ENCODE measurements at regions not wholly inside any gene's neighbourhood (a gene's known extent, or its start where the extent isn't known, plus 50 kb on each side); places are given as distances from the start of the nearest gene placed in this dataset.

DNA sequence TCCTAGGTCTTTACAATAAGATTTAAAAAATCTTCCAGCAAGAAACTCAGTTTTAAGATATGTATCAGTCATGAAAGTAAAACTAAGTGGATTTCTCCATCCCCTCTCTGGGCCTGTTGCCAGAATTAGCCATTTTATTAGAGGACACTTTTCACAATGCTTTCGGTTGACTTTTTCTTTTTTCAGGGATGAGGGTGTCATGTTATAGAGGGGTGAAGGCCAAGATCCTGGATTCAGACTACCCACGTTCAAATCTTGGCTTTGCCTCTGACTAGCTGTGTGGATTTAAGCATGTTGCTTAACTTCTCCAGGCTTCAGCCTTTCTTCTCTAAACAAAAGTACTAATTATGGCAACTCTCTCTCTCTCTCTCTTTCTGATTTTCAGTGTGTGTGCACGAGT, 111.7 kb upstream of the COX10 start:
- dilution Hi-C loops (cut with MboI; ENCODE audit: extremely low pct_ligation_motif_present, low sequenced_read_pairs) (no loop called here), intact Hi-C loops (cut with micrococcal nuclease) (no loop called here)
- Histone ChIP-seq H3K36me3 (ENCODE audit: control insufficient read depth in 2 of 2, extremely low read depth in 1 of 2, insufficient read depth in 2 of 2, low read length in 2 of 2) (no peaks in the 10 kb centered on the region), H3K27me3 (ENCODE audit: control insufficient read depth in 2 of 2, insufficient read depth in 2 of 2, low read length in 2 of 2) (no peaks in the 10 kb centered on the region), H3K4me2 (ENCODE audit: insufficient read depth, low read length) (no peak overlapping the region), H3K4me3 (replicated peaks in 1 of 3; ENCODE audit: insufficient read depth in 1 of 3, low read depth in 1 of 3, low read length in 3 of 3) (no peak overlapping the region), H3K9ac (replicated peaks; ENCODE audit: extremely low read depth, insufficient read depth, low read length) (no peak overlapping the region), H4K20me1 (replicated peaks; ENCODE audit: control insufficient read depth, extremely low read depth, insufficient read depth, low read length) (no peaks in the 10 kb centered on the region), H2AFZ (ENCODE audit: low read depth, low read length) (no peak overlapping the region), H3K79me2 (ENCODE audit: control insufficient read depth, insufficient read depth, low read length) (no peaks in the 10 kb centered on the region), H3K9me1 (replicated peaks; ENCODE audit: control insufficient read depth, extremely low read depth, insufficient read depth, low read length) (no peaks in the 10 kb centered on the region), H3K4me1 (ENCODE audit: control insufficient read depth, extremely low read depth, insufficient read depth, low read length) (no peaks in the 10 kb centered on the region), H3K27ac (ENCODE audit: insufficient read depth, low read depth, low read length) (no peak overlapping the region), H3K9me3 (replicated peaks; ENCODE audit: control insufficient read depth, insufficient read depth, low read length) (no peaks in the 10 kb centered on the region)
- TF ChIP-seq GATA2 (IDR thresholded peaks at IDR 0.05; ENCODE audit: insufficient read depth, insufficient read length, low read depth, low read length) (no peak), MYC (IDR thresholded peaks at IDR 0.05; ENCODE audit: low read depth, low read length) (no peak)
- TF ChIP-seq, protein P1, sequence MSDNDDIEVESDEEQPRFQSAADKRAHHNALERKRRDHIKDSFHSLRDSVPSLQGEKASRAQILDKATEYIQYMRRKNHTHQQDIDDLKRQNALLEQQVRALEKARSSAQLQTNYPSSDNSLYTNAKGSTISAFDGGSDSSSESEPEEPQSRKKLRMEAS (IDR thresholded peaks at IDR 0.05; ENCODE audit: insufficient read depth, insufficient read length): no peak
- FAIRE-seq (no peak), DNase-seq (ENCODE audit: low read depth, low spot score) (no peak)
- no TSS peak for BruUV-seq (replicated peaks)
- ChIA-PET POLR2A (no interaction called here), CTCF (no interaction called here)

DNA sequence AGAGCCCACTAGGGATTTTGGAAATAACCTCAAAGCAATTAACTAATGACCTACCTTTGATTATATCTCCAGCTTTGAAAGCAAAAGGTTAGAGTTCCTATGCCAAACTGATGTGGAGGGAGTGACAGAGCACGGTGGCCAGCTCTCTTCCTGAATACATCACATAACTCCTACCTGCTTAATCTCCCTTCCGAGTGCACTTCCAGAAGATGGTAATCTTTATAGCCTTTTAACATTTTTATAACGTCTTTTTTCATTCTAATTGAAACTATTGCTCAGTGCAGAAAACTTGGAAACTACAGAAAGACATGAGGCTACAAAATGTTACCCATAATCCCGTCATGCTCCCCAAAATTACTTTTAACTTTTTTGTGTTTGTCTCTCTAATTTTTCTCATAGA, 110.5 kb upstream of the COX10 start:
- dilution Hi-C loops (cut with MboI; ENCODE audit: extremely low pct_ligation_motif_present, low sequenced_read_pairs) (no loop called here), intact Hi-C loops (cut with micrococcal nuclease) (no loop called here)
- Histone ChIP-seq H3K9me1 (replicated peaks; ENCODE audit: control insufficient read depth, extremely low read depth, insufficient read depth, low read length) (no peaks in the 10 kb centered on the region), H4K20me1 (replicated peaks; ENCODE audit: control insufficient read depth, extremely low read depth, insufficient read depth, low read length) (no peaks in the 10 kb centered on the region), H3K79me2 (ENCODE audit: control insufficient read depth, insufficient read depth, low read length) (no peaks in the 10 kb centered on the region), H2AFZ (ENCODE audit: low read depth, low read length) (no peak overlapping the region), H3K9ac (replicated peaks; ENCODE audit: extremely low read depth, insufficient read depth, low read length) (no peak overlapping the region), H3K9me3 (replicated peaks; ENCODE audit: control insufficient read depth, insufficient read depth, low read length) (no peaks in the 10 kb centered on the region), H3K4me2 (ENCODE audit: insufficient read depth, low read length) (no peak overlapping the region), H3K27me3 (ENCODE audit: control insufficient read depth in 2 of 2, insufficient read depth in 2 of 2, low read length in 2 of 2) (no peaks in the 10 kb centered on the region), H3K4me3 (replicated peaks in 1 of 3; ENCODE audit: insufficient read depth in 1 of 3, low read depth in 1 of 3, low read length in 3 of 3) (no peak overlapping the region), H3K36me3 (ENCODE audit: control insufficient read depth in 2 of 2, extremely low read depth in 1 of 2, insufficient read depth in 2 of 2, low read length in 2 of 2) (no peaks in the 10 kb centered on the region), H3K27ac (ENCODE audit: insufficient read depth, low read depth, low read length) (no peak overlapping the region), H3K4me1 (ENCODE audit: control insufficient read depth, extremely low read depth, insufficient read depth, low read length) (no peaks in the 10 kb centered on the region)
- ChIA-PET POLR2A (no interaction called here), CTCF (no interaction called here)
- TF ChIP-seq POLR2A (IDR thresholded peaks at IDR 0.05; ENCODE audit: low read depth, low read length): no peak
- TF ChIP-seq, protein P2, sequence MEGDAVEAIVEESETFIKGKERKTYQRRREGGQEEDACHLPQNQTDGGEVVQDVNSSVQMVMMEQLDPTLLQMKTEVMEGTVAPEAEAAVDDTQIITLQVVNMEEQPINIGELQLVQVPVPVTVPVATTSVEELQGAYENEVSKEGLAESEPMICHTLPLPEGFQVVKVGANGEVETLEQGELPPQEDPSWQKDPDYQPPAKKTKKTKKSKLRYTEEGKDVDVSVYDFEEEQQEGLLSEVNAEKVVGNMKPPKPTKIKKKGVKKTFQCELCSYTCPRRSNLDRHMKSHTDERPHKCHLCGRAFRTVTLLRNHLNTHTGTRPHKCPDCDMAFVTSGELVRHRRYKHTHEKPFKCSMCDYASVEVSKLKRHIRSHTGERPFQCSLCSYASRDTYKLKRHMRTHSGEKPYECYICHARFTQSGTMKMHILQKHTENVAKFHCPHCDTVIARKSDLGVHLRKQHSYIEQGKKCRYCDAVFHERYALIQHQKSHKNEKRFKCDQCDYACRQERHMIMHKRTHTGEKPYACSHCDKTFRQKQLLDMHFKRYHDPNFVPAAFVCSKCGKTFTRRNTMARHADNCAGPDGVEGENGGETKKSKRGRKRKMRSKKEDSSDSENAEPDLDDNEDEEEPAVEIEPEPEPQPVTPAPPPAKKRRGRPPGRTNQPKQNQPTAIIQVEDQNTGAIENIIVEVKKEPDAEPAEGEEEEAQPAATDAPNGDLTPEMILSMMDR (IDR thresholded peaks at IDR 0.05; ENCODE audit: extremely low read depth in 1 of 2, insufficient read depth in 1 of 2, low read depth in 1 of 2, low read length in 2 of 2): no peak
- no peak for TF ChIP-seq EZH2 (IDR thresholded peaks at IDR 0.05; ENCODE audit: borderline replicate concordance, low read depth, low read length, severe bottlenecking)
- TF ChIP-seq MYC (IDR thresholded peaks at IDR 0.05; ENCODE audit: low read depth, low read length): no peak
- no peak for TF ChIP-seq POLR2AphosphoS5 (IDR thresholded peaks at IDR 0.05; ENCODE audit: insufficient read depth, low read depth, low read length)
- no peak for TF ChIP-seq GATA2 (IDR thresholded peaks at IDR 0.05; ENCODE audit: insufficient read depth, insufficient read length, low read depth, low read length)
- no TSS peak for BruUV-seq (replicated peaks)
- DNase-seq (ENCODE audit: low read depth, low spot score): no peak
- no peak for FAIRE-seq

All from endothelial cell of umbilical vein (primary cell).